Activated naive CD4-positive, alpha-beta T cell (primary cell): ENCODE measurements at regions not wholly inside any gene's neighbourhood (a gene's known extent, or its start where the extent isn't known, plus 50 kb on each side); places are given as distances from the start of the nearest gene placed in this dataset.

Experiments used
- DNase-seq, 4 experiments: peaks; one replicate each; lab custom pipeline; 2025; lab: John Stamatoyannopoulos, UW

DNA sequence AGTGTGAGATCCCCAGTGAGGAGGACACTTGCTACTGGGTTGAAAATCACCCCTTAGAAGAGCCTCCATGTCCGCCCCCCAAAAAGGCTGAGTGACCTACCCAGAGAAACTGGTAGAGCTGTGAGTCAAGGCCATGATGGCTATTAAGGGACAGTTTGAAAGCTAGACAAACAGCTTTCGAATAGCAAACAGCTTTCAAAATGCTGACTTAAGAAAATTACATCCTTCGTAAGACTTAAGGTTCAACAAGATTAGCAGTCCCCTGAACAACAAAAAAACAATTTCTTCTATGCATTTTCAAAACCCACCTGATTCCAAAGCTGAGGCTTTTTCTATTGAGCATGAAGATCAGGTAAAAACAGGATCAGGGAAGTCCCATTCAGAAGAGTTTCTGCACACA is 269.7 kb upstream of the SOX2 start:
- DNase-seq, result no peak

DNA sequence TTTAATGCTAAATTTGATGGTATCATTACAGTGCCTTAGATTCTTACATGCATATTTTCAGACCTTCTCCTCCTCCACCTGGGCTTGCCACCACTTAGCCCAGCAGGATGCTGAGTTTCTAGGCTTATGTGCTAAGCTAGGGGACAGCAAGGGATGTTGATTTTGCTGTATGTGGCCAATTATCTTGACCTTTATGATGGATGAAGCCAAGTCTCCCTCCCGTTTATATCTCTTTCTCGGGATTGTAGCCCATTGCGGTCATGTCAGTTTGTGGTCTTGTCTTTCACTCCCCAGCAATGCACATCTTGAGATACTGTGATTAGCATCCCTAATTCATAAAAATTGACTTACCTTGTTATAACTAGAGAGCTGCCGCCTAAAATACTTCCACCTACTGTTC is 278.7 kb upstream of the SOX2 start:
- DNase-seq, result no peak

DNA sequence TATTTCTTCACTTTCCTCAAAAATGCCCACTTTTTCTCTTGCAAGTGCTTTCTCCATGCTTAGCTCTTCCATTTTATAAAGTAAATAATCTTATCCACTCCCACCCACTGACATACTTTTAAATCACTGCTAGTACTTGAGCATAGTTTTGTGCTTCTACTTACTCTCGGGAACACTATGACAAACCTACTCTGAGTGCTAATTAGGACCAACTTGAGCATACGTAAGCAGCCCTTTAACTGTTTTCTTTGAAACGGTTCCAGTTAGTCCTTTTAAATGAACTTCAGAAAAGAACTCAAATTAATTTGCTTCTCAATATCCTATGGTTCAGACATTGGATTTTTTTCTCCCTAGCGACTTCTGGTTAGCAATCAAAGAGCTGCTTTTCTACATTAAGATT is 280.0 kb upstream of the SOX2 start:
- no peak for DNase-seq

DNA sequence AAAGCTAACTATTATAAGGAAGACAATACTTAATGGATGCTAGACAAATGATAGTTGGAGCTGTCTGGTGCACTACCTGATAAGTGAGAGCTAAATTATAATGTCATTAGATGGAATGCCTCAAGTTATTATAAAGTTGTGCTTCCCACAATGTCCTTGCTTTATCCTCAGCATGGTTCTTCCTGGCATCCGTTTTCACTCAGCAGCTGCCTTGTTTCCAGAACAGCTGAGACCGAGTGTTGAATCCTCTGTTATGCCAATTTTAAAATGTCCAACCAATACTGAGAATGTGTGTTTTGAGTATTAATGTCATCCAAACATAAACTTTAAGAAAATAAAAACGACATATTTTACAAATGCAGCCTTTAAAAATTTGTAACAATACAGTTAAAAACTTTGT is 286.7 kb upstream of the SOX2 start:
- no peak for DNase-seq

DNA sequence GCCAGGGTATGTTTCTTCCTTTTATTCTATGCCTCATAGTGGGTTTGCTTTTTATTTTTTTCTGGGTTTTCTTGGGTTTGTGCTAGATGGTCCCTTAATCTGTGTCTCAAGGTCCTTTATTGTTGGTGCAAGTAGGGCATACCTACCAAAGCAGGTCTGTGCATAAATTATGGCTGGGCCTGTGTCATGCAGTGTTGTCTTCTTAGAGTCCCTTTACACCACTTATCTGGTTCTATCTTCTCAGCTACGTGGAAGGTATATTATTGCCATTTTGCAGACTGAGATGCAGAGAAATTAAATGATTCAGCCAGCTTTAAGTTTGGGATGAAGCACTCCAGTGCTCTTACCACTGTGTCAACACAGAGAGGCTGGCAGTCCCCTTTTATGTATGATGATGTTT is 293.5 kb upstream of the SOX2 start:
- DNase-seq, result no peak

DNA sequence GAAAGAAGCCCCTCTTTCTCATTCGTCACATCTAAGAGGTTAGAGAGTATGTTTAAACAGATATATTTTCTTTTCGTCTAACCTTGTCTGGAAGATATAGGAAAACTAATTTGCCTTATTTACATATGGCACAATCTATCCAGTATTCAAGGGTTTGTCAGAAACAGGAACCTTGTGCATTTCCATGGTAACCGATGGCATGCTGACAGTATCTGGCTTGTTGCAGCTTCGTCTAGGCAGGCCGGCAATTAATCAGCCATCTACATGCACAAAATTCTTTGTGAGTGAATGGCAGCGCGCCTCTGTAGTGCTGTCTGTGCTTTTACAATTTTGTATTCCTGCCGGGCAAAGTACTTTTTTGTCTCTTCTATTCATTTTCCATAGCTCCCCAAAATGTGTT is 294.0 kb upstream of the SOX2 start:
- DNase-seq, result no peak

DNA sequence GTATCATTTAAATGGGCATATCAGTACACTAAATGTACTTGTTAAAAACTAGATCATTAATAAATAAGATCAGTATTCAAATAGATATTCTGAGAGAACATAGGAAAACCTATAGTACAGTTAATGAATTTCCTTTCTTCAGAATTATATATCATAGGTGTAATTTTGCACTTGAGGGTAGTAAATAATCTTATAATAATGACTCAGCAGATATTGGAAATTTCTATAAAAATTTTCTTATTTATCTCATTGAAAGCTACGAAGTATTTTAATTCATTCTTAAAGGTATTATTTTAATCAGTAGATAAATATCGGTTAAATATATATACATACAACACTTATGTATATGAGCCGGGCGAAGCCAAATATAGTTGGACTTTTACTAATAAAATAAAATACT is 300.9 kb upstream of the SOX2 start:
- DNase-seq, result no peak

DNA sequence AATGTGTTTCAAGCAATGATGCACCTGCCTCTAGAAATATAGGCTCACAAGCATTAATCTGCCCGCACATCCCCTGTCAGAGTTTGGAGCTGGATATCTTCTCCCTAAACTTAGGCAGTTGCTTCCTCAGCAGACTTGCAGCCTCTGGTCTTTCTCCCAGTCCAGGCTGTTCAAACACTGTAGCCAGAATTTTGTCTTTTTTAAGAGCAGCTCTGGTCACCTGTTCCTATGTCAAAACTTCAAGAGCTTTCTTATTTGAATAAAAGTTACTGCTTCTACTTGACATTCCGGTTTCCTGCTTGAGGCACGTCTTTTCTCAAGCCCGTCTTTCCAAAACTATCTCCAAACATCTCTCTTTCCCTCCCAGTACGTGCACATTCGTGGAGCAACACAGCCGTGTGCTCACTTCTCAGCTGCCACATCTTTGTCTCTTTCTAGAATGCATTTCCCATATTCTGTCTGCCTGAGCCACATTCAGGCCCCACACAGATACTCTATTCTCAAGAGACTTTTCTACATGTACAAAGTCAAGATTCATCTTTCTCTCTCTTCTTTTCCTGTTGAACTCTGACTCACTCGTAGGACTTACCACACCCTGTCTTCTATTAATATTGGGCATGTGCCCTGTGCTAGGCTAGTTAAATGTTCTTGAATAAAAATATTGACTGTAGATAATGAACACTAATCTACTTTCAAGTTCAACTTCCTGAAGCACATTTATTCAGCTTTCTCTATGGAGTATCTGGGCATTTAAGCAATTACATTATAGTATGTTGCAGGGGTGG is 307.7 kb upstream of the SOX2 start:
- DNase-seq, result no peak

DNA sequence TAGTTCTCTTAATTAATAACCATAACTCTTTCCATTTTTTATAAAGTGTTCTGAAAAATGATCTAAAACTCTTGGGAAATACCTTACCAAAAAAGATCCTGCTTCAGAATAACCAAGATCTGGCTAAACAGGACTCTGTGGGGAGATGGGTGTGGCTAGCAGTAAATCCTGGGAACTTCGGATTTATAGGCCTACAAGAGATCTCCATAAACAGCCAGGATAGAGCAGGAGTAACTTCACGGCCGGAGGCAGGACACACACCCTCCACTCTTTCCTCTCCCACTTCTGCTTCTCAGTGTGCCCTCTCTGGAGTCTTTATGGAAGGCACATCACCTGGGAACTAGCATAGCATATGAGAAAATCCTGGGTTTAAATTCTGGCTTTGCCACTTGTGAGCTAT is 309.4 kb upstream of the SOX2 start:
- no peak for DNase-seq

DNA sequence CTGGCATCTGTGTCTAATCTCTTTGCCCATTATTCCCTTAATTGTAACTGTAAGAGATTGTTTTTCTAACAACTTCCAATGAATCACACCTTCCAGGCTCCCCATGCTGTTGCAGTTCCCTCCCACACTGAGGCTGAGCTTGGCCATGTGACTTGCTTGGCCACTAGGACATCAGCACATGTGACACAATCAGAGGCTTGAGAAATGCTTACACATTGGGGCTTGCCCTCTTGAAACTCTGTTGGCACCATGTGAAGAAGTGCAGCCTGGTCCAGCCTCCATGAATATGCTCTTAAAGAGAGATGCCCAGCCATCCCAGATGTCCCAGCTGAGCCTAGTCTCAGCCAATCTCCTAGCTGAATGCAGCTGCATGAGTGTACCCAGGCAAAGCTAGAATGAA is 326.8 kb upstream of the SOX2 start:
- DNase-seq, result no peak

DNA sequence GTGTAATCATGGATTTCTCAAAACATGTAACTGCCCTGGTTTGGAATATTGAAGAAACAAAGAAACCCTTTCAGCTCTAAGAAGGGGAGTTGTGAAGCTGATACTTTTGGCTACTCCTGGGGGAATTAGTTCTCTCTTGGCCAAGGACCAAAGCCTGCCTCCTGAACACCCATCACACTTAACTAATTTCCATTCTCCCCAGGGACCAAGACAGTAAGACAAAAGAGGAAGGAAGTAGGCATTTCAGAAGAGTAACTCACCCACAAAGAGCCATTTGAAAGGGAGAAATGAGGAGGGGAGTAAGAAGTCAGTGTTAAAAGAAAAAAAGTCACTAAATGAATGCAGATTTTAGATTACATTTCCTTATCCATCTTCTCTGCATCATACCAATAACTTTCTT is 328.0 kb upstream of the SOX2 start:
- DNase-seq, result no peak

DNA sequence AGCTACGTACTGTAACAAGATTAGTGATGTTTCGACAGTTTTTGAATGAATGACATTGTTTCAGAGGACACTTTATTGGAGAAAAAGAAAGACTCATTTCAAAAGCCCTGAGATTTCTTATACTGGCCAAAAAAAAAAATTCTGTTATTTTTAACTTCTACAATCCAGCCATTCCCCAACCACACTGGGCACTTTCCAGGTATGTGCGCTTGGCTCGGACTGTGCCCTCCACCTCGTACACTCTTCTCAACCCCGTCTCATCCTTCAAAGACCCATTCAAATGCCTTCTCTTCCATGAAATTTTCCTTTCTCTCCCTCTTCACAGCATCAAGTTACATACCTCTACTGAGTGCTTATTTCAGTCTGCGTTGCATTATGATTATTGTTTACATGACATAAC is 328.5 kb upstream of the SOX2 start:
- no peak for DNase-seq

DNA sequence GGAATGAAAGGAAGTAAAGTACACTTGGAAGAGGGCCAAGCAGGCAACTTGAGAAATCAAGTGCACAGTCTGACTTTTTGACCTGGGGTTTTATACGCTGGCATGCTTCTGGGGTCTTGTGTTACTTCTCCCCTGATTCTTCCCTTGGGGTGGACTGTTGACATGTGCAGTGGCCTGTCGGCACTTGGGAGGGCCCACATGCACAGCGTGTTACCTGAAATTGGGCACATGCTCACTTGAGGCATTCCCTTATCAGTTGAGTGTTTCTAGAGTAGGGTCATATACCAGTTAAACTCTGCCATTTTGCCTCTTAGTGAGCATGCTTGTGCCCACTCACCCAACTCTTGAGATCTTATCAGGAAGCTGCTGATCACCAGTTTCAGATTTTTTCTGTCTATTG is 329.1 kb upstream of the SOX2 start:
- no peak for DNase-seq

DNA sequence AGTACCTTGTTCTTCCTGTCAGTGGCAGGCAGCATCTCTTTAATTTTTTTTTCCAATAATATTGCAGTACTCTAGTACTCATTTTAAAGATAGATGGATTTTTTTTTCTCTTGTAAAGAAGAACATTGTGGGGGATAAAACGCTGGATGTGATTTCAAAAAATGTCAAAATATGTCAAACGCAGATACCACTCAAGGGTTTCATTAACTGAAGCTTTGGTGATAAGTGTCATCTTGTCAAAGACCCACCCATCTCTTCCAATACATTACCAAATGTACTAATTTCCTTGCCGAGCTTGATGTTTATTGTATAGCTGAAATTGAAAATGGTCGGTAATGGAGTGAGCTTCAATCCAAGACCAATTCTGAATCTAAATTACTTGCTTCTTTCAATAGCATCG is 332.4 kb upstream of the SOX2 start:
- no peak for DNase-seq

DNA sequence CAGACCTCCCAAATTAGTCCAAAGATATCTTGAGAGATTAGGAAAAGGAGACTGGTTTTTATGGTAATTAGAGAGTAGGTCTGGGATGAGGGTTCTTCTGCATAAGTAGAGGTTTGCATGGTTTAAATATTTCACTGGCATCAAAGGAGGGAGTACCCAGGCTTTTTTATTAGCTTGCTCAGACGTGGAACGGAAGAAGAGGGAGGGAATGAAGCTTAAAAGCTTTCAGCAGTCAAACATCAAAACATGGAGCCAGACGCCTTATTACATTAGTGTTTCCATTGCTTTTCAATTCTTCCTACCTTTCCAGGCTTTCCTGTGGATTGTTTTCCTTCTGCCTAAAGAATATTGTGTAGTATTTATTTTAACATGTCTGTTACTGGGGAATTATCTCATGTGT is 342.1 kb upstream of the SOX2 start:
- DNase-seq, result no peak

DNA sequence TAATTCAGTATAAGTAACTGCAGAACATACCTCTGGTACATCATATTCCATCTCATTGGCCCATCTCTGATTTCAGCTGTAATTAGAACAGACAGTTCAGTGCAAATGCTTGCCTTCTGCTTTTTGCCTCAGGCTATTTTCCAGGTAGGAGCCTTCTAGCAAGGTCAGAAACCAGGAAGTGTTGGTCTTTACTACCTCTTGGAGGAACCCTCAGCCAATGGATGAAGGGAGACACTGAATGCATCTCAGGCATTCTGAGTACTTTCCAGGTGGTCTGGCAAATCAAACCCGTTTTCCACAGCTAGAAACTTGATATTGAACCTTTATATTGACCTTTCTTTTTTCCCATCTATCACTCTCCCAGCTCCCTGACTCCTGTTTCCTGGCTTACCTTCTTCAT is 348.5 kb upstream of the SOX2 start:
- no peak for DNase-seq

DNA sequence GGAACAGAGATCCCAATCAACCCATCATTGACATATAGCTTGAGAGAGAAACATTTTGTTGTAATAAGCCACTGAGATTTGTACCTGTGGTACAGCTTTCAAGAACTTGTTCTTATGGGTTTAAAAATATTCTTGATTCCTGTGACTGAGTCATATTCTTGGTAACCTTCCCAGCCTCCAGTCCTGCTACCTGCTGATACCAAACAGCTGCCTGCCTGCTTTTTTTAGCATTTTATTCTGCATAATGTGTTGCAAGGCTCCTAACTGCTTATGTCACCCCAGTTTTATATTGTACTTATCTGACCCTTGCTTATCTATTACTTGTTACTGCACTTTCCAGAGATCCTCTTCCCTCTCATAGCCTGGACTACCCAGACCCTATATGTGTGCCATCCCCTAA is 349.3 kb upstream of the SOX2 start:
- DNase-seq, result no peak

DNA sequence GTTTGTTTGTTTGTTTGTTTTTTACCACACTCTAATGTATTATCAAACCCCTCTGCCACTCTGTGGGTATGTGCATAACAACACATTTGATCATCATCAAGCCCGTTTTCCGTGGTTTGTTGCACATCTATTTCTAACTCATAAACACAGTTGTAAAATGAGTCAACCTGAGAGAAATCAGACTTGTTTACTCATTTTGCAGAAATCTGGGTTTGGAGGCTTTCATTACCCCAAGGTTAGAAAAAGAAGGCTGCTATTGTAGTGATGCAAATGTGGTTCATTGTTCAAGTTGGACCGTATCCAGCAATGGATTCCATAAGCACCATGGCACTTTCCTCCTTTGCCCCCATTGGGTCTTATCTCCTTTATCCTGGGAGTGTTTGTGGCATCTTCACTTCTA is 353.2 kb upstream of the SOX2 start:
- no peak for DNase-seq

DNA sequence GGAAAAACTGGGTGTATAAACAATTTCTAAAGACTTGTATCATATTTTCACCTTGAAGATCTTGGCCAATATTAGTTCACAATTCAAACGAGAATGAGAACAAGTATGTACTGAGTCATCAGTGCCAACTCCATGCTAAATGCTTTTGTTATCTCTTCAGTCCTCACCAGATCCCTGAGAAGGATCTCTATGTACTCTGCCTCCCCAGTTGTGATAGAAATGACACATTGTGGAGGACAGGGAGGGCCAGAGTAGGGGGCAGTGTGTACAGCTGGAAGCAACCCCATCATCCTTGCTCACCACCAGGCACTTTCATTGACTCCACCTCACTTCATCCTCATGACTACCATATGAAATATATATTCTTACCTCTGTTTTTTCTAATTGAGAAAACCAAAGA is 353.7 kb upstream of the SOX2 start:
- DNase-seq, result no peak

DNA sequence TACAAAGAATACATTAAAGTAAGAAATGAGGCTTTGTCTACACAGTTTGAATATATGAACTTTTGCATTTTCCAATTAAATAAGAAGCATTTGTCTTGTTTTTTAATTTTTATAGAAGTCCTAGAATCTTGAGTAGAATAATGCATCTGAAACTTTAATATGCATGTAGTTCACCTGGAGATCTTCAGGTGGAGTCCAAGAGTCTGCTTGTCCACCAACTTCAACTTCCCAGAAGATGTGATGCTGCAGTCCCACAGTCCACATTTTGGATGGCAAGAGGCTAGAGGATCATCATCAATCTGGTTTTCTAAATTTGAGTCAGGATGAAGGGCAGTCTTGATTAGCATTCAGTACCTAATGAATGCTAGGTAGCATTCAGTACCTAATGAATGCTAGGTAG is 357.6 kb upstream of the SOX2 start:
- no peak for DNase-seq

DNA sequence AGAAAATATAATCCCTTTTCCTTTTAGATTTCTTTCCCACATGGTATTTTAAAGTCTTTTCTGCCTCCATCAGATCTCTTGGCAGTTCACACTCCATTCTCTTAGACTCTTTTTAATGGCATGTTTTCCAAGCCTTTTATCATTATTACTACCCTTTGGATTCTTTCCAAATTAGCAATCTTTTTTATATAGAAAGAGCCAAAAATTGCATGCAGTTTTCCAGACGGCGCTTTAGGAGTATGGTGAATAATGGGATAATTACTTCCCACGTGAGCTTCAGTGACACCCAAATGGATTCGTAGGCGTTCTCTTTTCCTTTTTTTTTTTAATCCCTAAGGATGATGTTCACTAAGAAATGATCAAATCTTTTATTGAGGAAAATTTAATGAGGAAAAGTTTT is 354.8 kb upstream of the DNAJC19 start:
- DNase-seq, result no peak

DNA sequence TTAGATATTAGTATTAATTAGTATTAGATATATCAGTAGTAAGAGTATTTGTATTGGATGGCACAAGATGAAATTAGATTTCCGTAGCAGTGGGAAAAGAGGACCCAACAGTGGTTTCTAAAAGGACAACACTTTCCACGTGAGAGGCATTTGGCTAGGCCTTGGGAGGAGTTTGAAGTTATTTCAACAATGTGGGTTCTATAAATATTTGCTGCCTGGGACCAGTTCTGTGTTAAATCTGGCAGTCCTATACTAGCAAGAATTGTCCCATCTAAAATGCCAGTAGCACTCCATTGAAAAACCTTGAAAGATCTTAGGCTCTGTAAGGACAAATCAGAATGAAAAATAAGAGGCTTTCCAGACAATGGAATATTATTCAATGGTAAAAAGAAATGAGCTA is 347.1 kb upstream of the DNAJC19 start:
- DNase-seq, result no peak

DNA sequence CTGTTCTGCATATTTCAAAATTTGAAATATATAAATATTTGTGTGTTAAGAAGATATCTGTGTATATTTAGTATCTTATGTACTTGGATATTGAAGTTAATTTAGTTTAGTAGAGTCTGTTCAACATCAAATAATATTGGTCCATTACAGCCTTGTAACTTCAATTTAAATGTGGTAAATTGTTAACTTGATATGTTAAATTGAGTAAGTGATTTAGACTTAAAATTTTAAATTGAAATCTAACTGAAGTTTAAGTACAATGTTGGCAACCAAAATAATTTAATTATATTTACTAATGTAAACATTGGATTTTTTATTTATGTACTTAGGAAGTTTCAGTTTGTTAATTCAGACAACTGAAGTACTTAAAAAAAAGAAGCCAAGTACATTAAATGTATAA is 343.9 kb upstream of the DNAJC19 start:
- no peak for DNase-seq

DNA sequence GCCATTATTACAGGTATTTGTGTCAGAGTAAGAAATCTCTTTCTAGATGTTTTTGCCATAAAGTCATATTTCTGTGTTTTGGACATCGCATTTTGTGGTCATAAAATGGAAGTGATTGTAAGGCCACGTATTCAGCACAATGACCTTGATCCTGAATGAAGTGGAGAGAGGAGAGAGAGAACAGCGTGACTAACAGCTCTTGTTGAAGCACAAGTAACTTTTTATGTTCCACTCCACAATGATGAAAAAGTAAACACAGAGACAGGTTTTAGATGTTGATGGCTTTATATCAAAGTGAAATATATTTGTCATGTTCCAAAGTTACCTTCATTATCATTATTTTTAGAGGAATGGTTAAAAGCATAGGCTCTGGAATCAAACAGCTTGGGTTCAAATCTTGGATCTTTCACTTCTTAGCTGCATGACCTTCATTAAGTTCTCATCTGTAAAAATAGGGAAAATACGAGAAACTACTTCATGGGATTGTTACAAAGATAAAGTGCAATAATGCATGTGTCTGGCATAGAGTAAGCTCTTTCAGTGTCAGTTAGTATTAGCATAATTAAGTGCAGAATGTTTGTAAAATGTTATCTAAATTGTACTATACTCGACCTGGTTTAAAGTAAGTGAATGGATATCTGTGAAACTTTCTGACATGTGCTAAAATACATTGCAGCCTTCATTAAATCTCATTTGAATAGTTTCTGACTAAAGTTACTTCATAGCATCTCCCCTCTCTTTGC is 341.5 kb upstream of the DNAJC19 start:
- DNase-seq, result no peak
